Peyer's patch (tissue), 4 donors: ENCODE measurements at regions not wholly inside any gene's neighbourhood (a gene's known extent, or its start where the extent isn't known, plus 50 kb on each side); places are given as distances from the start of the nearest gene placed in this dataset.
"Not testable (repeated sequence)": the region's sequence is repeated elsewhere in the genome, so short reads cannot be mapped to it uniquely, and the experiment has no call there.

Experiments used
- POLR2A ChIP-seq, 2 donors: fragments of 450-650 bp; IDR thresholded peaks; one replicate each; pipeline ENCODE4 v1.5.1; 2017; ENCODE audit warnings: antibody characterized with exemption in 2 of 2, mild to moderate bottlenecking in 2 of 2, moderate library complexity in 2 of 2
- TF ChIP-seq, protein P1 (sequence below), 6 experiments: fragments of 450-650 bp in 4 of 6; fragments of 200-600 bp in 2 of 6; sonication (generic) in 1 of 6; IDR thresholded peaks; one replicate each; pipeline ENCODE4 v1.5.1; 2017 to 2019; ENCODE audit warnings: antibody characterized with exemption in 6 of 6, mild to moderate bottlenecking in 3 of 6, moderate library complexity in 1 of 6

DNA sequence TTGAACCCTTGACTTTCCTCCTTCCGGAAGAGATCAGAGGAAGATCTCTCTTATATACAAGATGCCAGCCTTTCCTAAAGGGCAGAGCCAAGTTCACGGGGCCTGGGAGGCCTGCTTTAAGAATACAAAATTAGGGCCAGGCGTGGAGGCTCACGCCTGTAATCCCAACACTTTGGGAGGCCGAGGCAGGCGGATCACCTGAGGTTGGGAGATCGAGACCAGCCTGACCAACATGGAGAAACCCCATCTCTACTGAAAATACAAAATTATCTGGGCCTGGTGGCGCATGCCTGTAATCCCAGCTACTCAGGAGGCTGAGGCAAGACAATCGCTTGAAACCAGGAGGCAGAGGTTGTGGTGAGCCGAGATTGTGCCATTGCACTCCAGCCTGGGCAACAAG, 108.2 kb upstream of the SPDYE9 start:
- TF ChIP-seq, protein P1, sequence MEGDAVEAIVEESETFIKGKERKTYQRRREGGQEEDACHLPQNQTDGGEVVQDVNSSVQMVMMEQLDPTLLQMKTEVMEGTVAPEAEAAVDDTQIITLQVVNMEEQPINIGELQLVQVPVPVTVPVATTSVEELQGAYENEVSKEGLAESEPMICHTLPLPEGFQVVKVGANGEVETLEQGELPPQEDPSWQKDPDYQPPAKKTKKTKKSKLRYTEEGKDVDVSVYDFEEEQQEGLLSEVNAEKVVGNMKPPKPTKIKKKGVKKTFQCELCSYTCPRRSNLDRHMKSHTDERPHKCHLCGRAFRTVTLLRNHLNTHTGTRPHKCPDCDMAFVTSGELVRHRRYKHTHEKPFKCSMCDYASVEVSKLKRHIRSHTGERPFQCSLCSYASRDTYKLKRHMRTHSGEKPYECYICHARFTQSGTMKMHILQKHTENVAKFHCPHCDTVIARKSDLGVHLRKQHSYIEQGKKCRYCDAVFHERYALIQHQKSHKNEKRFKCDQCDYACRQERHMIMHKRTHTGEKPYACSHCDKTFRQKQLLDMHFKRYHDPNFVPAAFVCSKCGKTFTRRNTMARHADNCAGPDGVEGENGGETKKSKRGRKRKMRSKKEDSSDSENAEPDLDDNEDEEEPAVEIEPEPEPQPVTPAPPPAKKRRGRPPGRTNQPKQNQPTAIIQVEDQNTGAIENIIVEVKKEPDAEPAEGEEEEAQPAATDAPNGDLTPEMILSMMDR (IDR thresholded peaks at IDR 0.05), result not testable (repeated sequence)
- not testable (repeated sequence) for TF ChIP-seq POLR2A (IDR thresholded peaks at IDR 0.05)
